Large intestine (tissue), 3 donors: ENCODE measurements at regions not wholly inside any gene's neighbourhood (a gene's known extent, or its start where the extent isn't known, plus 50 kb on each side); places are given as distances from the start of the nearest gene placed in this dataset.
"Not testable (repeated sequence)": the region's sequence is repeated elsewhere in the genome, so short reads cannot be mapped to it uniquely, and the experiment has no call there.

ENCODE experiments used
- DNase-seq, 2 donors: peaks; one replicate each; pipeline versions ENCODE4 v3.0.0 to v3.0.0-alpha.2; 2013
- H3K27ac ChIP-seq: one replicate; pipeline ENCODE4 v1.5.1; 2013; ENCODE audit warnings: low read length
- H3K27me3 ChIP-seq: 2 replicates; pipeline ENCODE4 v1.6.1; 2013; ENCODE audit warnings: low read length; ENCODE audit not compliant: control insufficient read depth, insufficient read depth
- H3K36me3 ChIP-seq: 2 replicates; pipeline ENCODE4 v1.6.1; 2013; ENCODE audit warnings: low read length; ENCODE audit not compliant: control insufficient read depth, insufficient read depth
- H3K4me1 ChIP-seq: one replicate; pipeline ENCODE4 v1.6.1; 2013; ENCODE audit warnings: low read length; ENCODE audit not compliant: control insufficient read depth, insufficient read depth
- H3K4me3 ChIP-seq: one replicate; pipeline ENCODE4 v1.5.1; 2013; ENCODE audit warnings: low read length
- H3K9me3 ChIP-seq: one replicate; pipeline ENCODE4 v1.6.1; 2013; ENCODE audit warnings: mild to moderate bottlenecking, low read depth, low read length, moderate library complexity; ENCODE audit not compliant: control insufficient read depth
- WGBS: methylation state at CpG from one replicate; pipeline ENCODE4 v1.1.5; 2013; ENCODE audit warnings: low lambda C conversion rate; ENCODE audit not compliant: insufficient coverage; 5-methylcytosine and 5-hydroxymethylcytosine counted together

DNA sequence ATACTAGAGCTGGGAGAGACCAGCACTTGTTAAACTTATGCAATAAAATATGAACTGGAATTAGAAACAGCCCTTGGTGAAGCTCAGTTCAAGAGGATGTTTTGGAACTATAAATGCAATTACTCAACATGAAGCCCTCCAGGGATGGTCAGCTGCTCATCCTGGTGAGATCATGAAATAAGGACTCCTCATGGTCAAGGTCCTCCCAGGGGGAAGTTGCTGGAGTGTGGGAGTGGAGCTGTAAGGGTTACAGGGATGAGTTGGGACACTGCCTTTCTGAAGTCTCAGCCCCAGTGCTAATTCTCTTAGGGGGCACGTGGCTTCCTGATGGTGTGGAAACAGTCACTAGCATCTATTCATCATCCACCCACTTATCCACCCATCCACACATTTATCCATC, 301.7 kb upstream of the SFSWAP start:
- Histone ChIP-seq H3K27ac (no peak overlapping the region), H3K9me3 (peaks cover 7% of the 10 kb centered on the region), H3K27me3 (peaks cover 4% of the 10 kb centered on the region), H3K4me3 (no peak overlapping the region), H3K4me1 (no peaks in the 10 kb centered on the region), H3K36me3 (no peaks in the 10 kb centered on the region)
- no CpG with 5 or more reads among the region's 1 CpG for WGBS
- no peak for DNase-seq

DNA sequence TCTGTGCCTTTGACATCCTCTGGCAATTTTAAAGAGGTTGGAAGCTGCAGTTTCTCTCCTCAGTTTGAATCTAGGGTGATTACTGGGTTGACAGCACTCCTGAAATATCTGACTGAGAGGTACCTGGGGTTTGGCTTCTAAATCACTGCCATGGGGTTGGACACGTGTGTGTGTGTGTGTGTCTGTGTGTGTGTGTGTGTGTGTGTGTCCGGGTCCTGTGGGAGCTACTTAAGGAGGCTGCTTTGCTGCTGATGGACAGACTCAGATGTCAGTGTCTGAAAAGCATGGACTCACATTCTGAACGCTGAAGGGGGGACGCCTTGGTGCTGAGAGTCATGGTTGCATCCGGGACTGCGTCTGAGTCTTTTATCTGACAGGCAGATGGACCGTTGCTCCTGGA, 299.1 kb upstream of the SFSWAP start:
- not testable (repeated sequence) for H3K36me3 ChIP-seq, H3K4me1 ChIP-seq, H3K4me3 ChIP-seq, DNase-seq, H3K9me3 ChIP-seq, H3K27ac ChIP-seq, H3K27me3 ChIP-seq
- WGBS, result no CpG with 5 or more reads among the region's 7 CpGs

DNA sequence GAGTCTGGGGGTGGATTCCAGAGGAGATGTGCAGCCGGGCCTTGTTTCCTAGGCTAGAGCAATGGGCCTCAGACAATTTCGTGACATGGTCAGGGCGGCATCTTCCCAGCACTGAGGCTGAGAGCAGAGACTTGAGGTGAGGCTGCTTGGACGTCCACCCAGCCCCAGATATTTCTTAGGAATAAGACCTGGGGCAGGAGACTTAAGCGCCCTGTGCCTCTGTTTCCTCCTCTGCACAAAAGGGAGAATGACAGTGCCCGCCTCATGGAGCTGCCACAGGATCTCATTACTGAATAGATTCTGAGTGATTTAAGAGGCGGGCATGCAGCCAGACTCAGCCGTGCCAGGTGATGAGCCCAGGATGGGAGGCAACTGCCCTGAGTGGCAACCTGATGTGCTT, 297.9 kb upstream of the SFSWAP start:
- no peak overlapping the region for H3K4me3 ChIP-seq
- H3K36me3 ChIP-seq, result no peaks in the 10 kb centered on the region
- DNase-seq, result no peak
- H3K9me3 ChIP-seq, result no peaks in the 10 kb centered on the region
- no CpG with 5 or more reads among the region's 8 CpGs for WGBS
- peaks cover 4% of the 10 kb centered on the region for H3K27me3 ChIP-seq
- H3K4me1 ChIP-seq, result no peaks in the 10 kb centered on the region
- H3K27ac ChIP-seq, result no peak overlapping the region

DNA sequence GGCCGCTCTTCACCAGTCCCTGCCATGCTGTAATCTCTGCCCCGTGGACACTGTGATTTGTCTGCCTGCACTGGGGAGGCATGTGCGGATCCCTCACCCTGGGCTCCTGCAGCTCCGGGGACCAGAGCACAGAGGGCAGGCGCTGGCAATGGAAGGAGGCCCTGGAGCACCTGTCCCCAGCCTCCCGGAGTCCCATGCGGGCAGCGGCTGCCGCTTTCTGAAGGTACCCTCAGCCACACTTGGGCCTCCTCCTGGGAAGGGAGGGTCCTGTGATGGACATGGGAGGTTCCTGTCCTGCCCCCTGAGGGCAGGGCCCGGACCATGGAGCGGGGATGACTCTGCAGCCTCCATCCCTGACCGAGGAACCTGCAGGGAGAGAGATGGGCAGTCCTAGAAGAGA, 297.4 kb upstream of the SFSWAP start:
- no peaks in the 10 kb centered on the region for H3K36me3 ChIP-seq
- DNase-seq, result no peak
- peaks cover 4% of the 10 kb centered on the region for H3K27me3 ChIP-seq
- no peaks in the 10 kb centered on the region for H3K9me3 ChIP-seq
- H3K4me1 ChIP-seq, result no peaks in the 10 kb centered on the region
- H3K4me3 ChIP-seq, result no peak overlapping the region
- H3K27ac ChIP-seq, result no peak overlapping the region
- WGBS, result no CpG with 5 or more reads among the region's 12 CpGs

DNA sequence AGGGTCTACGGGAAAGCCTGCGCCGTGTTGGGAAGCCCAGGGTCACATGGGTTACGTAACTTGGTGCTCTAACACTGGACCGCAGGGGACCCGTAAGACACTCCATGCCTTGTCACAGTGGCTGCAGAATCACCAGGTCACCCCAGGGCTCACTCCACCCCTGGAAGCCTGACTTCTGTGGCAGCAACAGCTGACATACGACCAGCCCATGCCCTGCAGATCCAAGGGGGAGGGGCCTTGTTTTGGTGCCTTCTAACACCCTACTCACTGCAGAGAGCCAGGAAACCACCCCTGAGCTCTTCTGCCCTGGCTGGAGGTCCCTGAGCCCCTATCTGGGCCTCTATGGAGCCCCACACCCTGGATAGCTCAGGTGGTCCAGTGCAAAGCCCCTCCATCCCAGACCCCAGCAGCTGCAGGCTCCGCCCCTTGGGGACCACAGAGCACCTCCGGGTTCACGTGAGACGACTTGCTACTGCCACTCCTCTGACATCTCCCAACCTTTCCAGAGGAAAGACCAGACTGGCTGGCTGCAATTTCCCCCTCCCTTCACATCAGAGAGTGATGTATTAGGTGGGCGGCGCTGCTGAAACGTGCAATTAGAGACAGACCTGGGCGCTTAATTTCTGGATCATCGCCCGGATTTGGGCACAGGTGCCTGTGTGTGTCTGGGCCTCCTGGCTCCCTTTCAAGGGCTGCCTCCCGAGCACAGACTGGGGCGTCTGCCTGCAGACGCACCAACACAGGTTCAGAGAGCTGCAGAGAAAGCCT, 296.6 kb upstream of the SFSWAP start:
- H3K36me3 ChIP-seq, H3K27ac ChIP-seq, H3K27me3 ChIP-seq, DNase-seq, H3K4me1 ChIP-seq, H3K4me3 ChIP-seq, H3K9me3 ChIP-seq: not testable (repeated sequence)
- no CpG with 5 or more reads among the region's 20 CpGs for WGBS

DNA sequence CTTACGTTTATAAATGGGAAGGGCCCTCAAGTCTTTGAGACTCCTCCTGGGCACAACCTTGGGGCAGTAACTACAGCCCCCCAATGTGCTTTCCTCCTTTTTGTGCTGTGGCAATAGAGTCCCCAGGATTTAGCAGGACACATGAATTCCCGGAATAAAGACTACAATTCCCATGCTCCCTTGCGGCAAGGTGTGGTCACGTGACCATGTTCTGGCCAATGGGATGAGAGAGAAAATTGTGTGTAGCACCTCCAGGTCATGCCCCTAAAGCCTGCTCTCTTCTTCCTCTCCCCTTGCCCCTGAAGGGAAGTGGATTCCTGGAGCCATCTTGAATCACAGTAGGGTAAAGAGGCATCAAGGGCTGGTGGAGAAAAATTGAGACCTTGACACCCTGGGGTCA, 295.1 kb upstream of the SFSWAP start:
- H3K4me1 ChIP-seq, result no peaks in the 10 kb centered on the region
- no peaks in the 10 kb centered on the region for H3K36me3 ChIP-seq
- peaks cover 6% of the 10 kb centered on the region for H3K27me3 ChIP-seq
- no peaks in the 10 kb centered on the region for H3K9me3 ChIP-seq
- WGBS, result no CpG with 5 or more reads among the region's 4 CpGs
- DNase-seq, result no peak
- no peak overlapping the region for H3K27ac ChIP-seq
- H3K4me3 ChIP-seq, result no peak overlapping the region

DNA sequence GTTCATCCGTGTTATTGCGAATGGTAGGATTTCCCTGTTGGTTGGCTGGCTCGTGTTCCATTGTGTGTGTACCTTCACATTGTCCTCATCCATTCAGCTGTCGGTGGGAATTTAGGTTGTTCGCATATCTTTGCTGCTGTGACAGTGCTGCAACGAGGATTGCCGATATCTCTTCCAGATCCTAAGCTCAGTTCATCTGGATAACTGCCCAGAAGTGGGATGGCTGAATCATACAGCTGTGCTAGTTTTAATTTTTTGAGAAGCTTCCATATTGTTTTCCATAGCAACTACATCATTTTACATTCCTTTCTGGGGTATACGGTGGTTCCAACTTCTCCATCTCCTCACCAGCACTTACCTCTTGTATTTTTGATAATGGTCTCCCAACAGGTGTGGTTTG, 292.8 kb upstream of the SFSWAP start:
- Histone ChIP-seq H3K4me1 (no peaks in the 10 kb centered on the region), H3K9me3 (no peaks in the 10 kb centered on the region), H3K4me3 (no peak overlapping the region), H3K36me3 (no peaks in the 10 kb centered on the region), H3K27ac (no peak overlapping the region), H3K27me3 (peaks cover 10% of the 10 kb centered on the region)
- WGBS, result 100% methylated on average over 1 of the region's 8 CpGs
- no peak for DNase-seq

DNA sequence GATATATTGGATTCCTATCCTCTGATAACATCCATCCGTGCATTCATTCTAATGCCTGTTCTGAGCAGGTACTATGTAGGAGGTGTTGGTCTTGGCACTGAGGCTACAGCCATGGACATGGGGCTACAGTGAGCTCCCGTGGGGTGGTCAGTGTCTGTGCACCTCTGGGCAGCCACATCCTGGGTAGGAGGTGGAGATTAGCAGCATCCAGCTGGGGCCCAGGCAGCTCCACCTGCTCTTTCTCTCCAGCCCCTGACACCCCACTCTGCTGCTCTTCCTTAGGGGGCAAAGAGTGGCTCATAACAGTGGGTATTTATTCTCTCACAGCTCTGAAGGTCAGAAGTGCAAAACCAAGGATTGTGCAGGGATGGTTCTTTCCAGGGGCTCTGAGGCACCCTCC, 292.0 kb upstream of the SFSWAP start:
- Histone ChIP-seq H3K27me3 (peaks cover 8% of the 10 kb centered on the region), H3K27ac (no peak overlapping the region), H3K9me3 (no peaks in the 10 kb centered on the region), H3K36me3 (no peaks in the 10 kb centered on the region), H3K4me1 (no peaks in the 10 kb centered on the region), H3K4me3 (no peak overlapping the region)
- no peak for DNase-seq
- WGBS, result no CpG with 5 or more reads among the region's 2 CpGs

DNA sequence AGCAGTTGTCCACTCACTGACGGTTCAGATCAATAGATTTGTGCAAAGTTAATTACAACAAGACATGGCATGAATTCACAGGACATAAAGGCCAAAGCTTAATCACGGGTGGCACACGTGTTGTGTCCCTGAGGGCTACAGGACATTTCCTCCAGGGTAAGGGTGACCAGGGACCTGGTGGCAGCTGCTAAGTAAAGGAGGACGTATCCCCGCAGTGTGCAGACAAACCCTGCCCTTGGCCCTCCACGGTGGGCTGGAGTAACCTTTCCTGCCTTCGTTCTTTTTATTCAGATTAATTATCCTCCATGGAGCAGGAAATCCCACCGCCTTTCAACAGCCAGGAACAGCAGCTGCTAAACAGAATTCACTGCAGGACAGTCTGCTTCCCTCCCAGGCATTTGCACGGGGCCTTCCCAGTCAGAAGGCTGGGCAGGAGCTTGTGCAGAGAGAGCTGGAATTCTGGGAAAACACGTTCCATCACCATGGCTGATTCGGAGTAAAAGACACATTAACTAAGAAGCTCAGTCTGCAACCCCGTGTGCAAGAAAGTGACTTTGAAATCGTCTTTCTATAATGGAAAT, 289.9 kb upstream of the SFSWAP start:
- H3K9me3 ChIP-seq, result no peaks in the 10 kb centered on the region
- 60% methylated on average over 1 of the region's 13 CpGs for WGBS
- H3K27ac ChIP-seq, result no peak overlapping the region
- H3K4me3 ChIP-seq, result no peak overlapping the region
- H3K27me3 ChIP-seq, result peaks cover 8% of the 10 kb centered on the region
- H3K36me3 ChIP-seq, result no peaks in the 10 kb centered on the region
- no peak for DNase-seq
- no peaks in the 10 kb centered on the region for H3K4me1 ChIP-seq

DNA sequence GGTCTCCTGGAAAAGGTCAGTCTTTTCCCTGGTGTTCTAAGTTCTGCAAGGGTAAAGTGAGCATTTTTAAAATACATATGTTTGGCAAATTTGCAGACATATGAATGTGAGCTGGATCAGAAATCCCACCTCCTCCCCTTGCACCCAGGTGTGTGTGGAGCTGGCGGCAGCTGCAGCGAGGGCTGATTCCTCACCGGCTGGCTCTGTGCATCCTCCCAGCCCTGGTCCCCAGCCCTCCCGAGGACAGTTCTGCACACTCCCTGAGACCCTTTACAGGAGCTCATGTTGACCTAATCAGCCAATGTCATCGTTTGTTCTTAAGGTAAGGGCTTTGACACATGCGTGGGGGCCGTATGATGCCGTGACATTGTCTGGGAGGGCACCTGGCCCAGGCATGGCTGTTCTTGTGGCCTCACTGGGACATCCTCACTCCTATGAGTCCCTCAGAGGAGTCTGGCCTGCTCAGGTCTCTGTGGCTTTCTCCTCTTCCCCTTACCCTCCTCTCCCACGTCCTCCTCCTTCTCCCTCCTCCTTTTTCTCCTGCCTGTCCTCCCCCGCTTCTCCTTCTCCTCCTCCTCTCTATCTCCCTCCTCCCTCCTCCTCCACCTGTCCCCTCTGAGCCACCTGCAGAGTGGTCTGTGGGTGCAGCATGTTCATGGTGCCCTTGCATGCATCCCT, 289.2 kb upstream of the SFSWAP start:
- H3K27ac ChIP-seq, result no peak overlapping the region
- no peaks in the 10 kb centered on the region for H3K4me1 ChIP-seq
- H3K9me3 ChIP-seq, result no peaks in the 10 kb centered on the region
- H3K27me3 ChIP-seq, result peaks cover 8% of the 10 kb centered on the region
- DNase-seq, result no peak
- no peaks in the 10 kb centered on the region for H3K36me3 ChIP-seq
- no peak overlapping the region for H3K4me3 ChIP-seq
- WGBS, result 60% methylated on average over 1 of the region's 10 CpGs

DNA sequence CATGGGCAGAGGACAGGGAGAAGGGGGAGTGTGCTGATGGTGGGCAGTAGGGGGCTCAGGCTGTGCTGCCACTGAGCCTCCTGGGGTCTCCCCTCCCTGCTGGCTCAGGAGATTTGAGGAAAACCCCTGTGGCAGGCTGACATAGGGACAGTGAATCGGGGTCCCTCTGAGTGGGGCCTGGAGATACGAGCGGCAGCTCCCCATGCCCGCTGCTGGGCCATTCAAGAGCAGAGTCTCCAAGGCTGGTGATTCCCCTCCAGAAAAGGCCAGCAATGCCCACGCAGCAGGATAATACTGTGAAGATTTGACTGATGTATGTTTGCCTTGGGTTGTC, 288.7 kb upstream of the SFSWAP start:
- no peaks in the 10 kb centered on the region for H3K36me3 ChIP-seq

More for the DNA sequence above, 288.7 kb upstream of the SFSWAP start:
- Histone ChIP-seq H3K4me1 (no peaks in the 10 kb centered on the region), H3K4me3 (no peak overlapping the region), H3K9me3 (no peaks in the 10 kb centered on the region), H3K27me3 (peaks cover 9% of the 10 kb centered on the region), H3K27ac (no peak overlapping the region)
- WGBS, result no CpG with 5 or more reads among the region's 5 CpGs
- no peak for DNase-seq
